ENCODE measurements at regions not wholly inside any gene's neighbourhood (a gene's known extent, or its start where the extent isn't known, plus 50 kb on each side); places are given as distances from the start of the nearest gene placed in this dataset.
"Not testable (repeated sequence)": the region's sequence is repeated elsewhere in the genome, so short reads cannot be mapped to it uniquely, and the experiment has no call there.

DNA sequence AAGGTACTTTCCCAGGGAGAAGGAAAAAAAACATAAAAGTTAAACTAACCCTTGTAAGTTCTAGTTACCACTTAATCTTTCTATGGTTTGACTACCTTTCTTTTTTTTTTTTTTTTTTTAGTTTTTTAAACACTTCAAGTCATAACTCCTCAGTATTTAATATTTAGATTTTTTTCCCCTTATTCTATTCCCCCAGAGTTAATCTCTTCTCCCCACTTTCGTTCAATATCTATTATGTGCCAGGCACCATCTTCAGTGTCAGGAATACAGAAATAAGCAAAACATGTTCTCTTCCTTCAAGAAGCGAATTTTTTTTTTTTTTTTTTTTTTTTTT is 62.0 kb upstream of the LOC128125822 start:
- 77% methylated on average over 2 of the region's 2 CpGs for WGBS (ENCODE audit: low lambda C conversion rate, missing lambda C conversion rate)
- TF ChIP-seq, protein P1, sequence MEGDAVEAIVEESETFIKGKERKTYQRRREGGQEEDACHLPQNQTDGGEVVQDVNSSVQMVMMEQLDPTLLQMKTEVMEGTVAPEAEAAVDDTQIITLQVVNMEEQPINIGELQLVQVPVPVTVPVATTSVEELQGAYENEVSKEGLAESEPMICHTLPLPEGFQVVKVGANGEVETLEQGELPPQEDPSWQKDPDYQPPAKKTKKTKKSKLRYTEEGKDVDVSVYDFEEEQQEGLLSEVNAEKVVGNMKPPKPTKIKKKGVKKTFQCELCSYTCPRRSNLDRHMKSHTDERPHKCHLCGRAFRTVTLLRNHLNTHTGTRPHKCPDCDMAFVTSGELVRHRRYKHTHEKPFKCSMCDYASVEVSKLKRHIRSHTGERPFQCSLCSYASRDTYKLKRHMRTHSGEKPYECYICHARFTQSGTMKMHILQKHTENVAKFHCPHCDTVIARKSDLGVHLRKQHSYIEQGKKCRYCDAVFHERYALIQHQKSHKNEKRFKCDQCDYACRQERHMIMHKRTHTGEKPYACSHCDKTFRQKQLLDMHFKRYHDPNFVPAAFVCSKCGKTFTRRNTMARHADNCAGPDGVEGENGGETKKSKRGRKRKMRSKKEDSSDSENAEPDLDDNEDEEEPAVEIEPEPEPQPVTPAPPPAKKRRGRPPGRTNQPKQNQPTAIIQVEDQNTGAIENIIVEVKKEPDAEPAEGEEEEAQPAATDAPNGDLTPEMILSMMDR (IDR thresholded peaks at IDR 0.05; ENCODE audit: poor library complexity) = no peak
- TF ChIP-seq EZH2 (IDR thresholded peaks at IDR 0.05; ENCODE audit: borderline replicate concordance) (no peak), EZH2phosphoT487 (IDR thresholded peaks at IDR 0.05; ENCODE audit: low read depth, severe bottlenecking, unreplicated experiment) (no peak)
- Histone ChIP-seq H3K27me3 (no peaks in the 10 kb centered on the region), H3K9me3 (ENCODE audit: low read depth) (no peaks in the 10 kb centered on the region), H3K79me2 (no peaks in the 10 kb centered on the region), H2AFZ (no peak overlapping the region), H3K4me2 (peak overlapping the region; percentile 3), H4K20me1 (ENCODE audit: insufficient read depth, poor library complexity, severe bottlenecking) (no peaks in the 10 kb centered on the region), H3K27ac (peak overlapping the region; percentile 77), H3K4me1 (ENCODE audit: insufficient read depth) (peaks cover 11% of the 10 kb centered on the region), H3K4me3 (no peak overlapping the region), H3K36me3 (replicated peaks; ENCODE audit: insufficient read depth, low read depth) (no peaks in the 10 kb centered on the region), H3K9me2 (replicated peaks; ENCODE audit: insufficient read depth) (no peaks in the 10 kb centered on the region)
- DNase-seq (ENCODE audit: low spot score) = no peak

- H2AFZ ChIP-seq = no peak overlapping the region
- H3K27me3 ChIP-seq = no peaks in the 10 kb centered on the region
- TF ChIP-seq, protein P1 (IDR thresholded peaks at IDR 0.05; ENCODE audit: poor library complexity) = no peak
- TF ChIP-seq EZH2 (IDR thresholded peaks at IDR 0.05; ENCODE audit: borderline replicate concordance) (no peak), EZH2phosphoT487 (IDR thresholded peaks at IDR 0.05; ENCODE audit: low read depth, severe bottlenecking, unreplicated experiment) (no peak)
- no peaks in the 10 kb centered on the region for H3K36me3 ChIP-seq (replicated peaks; ENCODE audit: insufficient read depth, low read depth)
- peak overlapping the region; percentile 77 for H3K27ac ChIP-seq
- H3K4me1 ChIP-seq (ENCODE audit: insufficient read depth) = peaks cover 11% of the 10 kb centered on the region
- H3K4me3 ChIP-seq = no peak overlapping the region
- DNase-seq (ENCODE audit: low spot score) = no peak
- no peaks in the 10 kb centered on the region for H3K79me2 ChIP-seq
- no peaks in the 10 kb centered on the region for H4K20me1 ChIP-seq (ENCODE audit: insufficient read depth, poor library complexity, severe bottlenecking)
- no peaks in the 10 kb centered on the region for H3K9me2 ChIP-seq (replicated peaks; ENCODE audit: insufficient read depth)
- H3K4me2 ChIP-seq = peak overlapping the region; percentile 3
- WGBS (ENCODE audit: low lambda C conversion rate, missing lambda C conversion rate) = 45% methylated on average over 4 of the region's 4 CpGs
- H3K9me3 ChIP-seq (ENCODE audit: low read depth) = no peaks in the 10 kb centered on the region
Measured at GRCh38 chr6:63510849-63511248, 61.4 kb upstream of the LOC128125822 start.

GRCh38 chr6:63514488-63515173 is 57.6 kb upstream of the LOC128125822 start:
- Histone ChIP-seq H3K9me2 (replicated peaks; ENCODE audit: insufficient read depth) (no peaks in the 10 kb centered on the region), H3K4me3 (no peak overlapping the region), H3K27me3 (no peaks in the 10 kb centered on the region), H3K79me2 (no peaks in the 10 kb centered on the region), H3K4me1 (ENCODE audit: insufficient read depth) (peaks cover 6% of the 10 kb centered on the region), H3K36me3 (replicated peaks; ENCODE audit: insufficient read depth, low read depth) (no peaks in the 10 kb centered on the region), H3K9me3 (ENCODE audit: low read depth) (no peaks in the 10 kb centered on the region), H4K20me1 (ENCODE audit: insufficient read depth, poor library complexity, severe bottlenecking) (no peaks in the 10 kb centered on the region), H2AFZ (no peak overlapping the region), H3K4me2 (peak overlapping the region; percentile 18), H3K27ac (peak overlapping the region; percentile 69)
- WGBS (ENCODE audit: low lambda C conversion rate, missing lambda C conversion rate) = 82% methylated on average over 4 of the region's 4 CpGs
- TF ChIP-seq, protein P1 (IDR thresholded peaks at IDR 0.05; ENCODE audit: poor library complexity) = no peak
- TF ChIP-seq EZH2phosphoT487 (IDR thresholded peaks at IDR 0.05; ENCODE audit: low read depth, severe bottlenecking, unreplicated experiment) (no peak), EZH2 (IDR thresholded peaks at IDR 0.05; ENCODE audit: borderline replicate concordance) (no peak)
- no peak for DNase-seq (ENCODE audit: low spot score)

GRCh38 chr6:63515227-63515626 is 57.1 kb upstream of the LOC128125822 start:
- H3K9me3 ChIP-seq (ENCODE audit: low read depth); H3K9me2 ChIP-seq (replicated peaks; ENCODE audit: insufficient read depth); H3K4me2 ChIP-seq; H3K36me3 ChIP-seq (replicated peaks; ENCODE audit: insufficient read depth, low read depth); H3K4me3 ChIP-seq; H3K79me2 ChIP-seq; H4K20me1 ChIP-seq (ENCODE audit: insufficient read depth, poor library complexity, severe bottlenecking); H3K27me3 ChIP-seq; H2AFZ ChIP-seq; DNase-seq (ENCODE audit: low spot score); H3K4me1 ChIP-seq (ENCODE audit: insufficient read depth): not testable (repeated sequence)
- WGBS (ENCODE audit: low lambda C conversion rate, missing lambda C conversion rate) = 91% methylated on average over 5 of the region's 5 CpGs
- H3K27ac ChIP-seq = peak overlapping the region; percentile 51

All from hepatocyte (in vitro differentiated cells).